ENCODE measurements at regions not wholly inside any gene's neighbourhood (a gene's known extent, or its start where the extent isn't known, plus 50 kb on each side); places are given as distances from the start of the nearest gene placed in this dataset.
"Not testable (repeated sequence)": the region's sequence is repeated elsewhere in the genome, so short reads cannot be mapped to it uniquely, and the experiment has no call there.

DNA sequence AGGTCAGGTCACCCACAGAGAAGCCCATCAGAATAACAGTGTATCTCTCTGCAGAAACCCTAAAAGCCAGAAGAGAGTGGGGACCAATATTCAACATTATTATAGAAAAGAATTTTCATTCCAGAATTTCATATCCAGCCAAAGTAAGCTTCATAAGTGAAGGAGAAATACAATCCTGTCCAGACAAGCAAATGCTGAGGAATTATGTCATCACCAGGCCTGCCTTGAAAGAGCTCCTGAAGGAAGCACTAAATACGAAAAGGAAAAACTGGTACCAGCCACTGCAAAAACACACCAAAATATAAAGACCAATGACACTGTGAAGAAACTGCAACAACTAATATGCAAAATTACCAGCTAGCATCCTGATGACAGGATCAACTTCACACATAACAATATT is 260.0 kb upstream of the KYNU start:
- no peak overlapping the region for H2AFZ ChIP-seq (ENCODE audit: insufficient read depth, low read depth, low read length, poor library complexity, severe bottlenecking)
- ChIA-PET CTCF (interaction anchor here (0.6 kb wide), 1 partner anchor 335 kb away, joined by 3 read pairs; no protein-coding TSS in a partner anchor), POLR2A (no interaction called here)
- no peaks in the 10 kb centered on the region for H3K9me3 ChIP-seq (ENCODE audit: control extremely low read depth in 1 of 3, control insufficient read depth in 2 of 3, insufficient read depth in 1 of 3, low read length in 2 of 3)
- H3K36me3 ChIP-seq (replicated peaks in 1 of 2; ENCODE audit: control extremely low read depth in 1 of 2, control insufficient read depth in 1 of 2, extremely low read depth in 1 of 2, insufficient read depth in 2 of 2, low read length in 1 of 2), result no peaks in the 10 kb centered on the region
- DNase-seq (no peak), ATAC-seq (ENCODE audit: low read depth) (no peak)
- no peak for TF ChIP-seq EZH2 (IDR thresholded peaks at IDR 0.05; ENCODE audit: borderline replicate concordance, insufficient read depth, low read depth, low read length, poor library complexity, severe bottlenecking)
- TF ChIP-seq, protein P1, sequence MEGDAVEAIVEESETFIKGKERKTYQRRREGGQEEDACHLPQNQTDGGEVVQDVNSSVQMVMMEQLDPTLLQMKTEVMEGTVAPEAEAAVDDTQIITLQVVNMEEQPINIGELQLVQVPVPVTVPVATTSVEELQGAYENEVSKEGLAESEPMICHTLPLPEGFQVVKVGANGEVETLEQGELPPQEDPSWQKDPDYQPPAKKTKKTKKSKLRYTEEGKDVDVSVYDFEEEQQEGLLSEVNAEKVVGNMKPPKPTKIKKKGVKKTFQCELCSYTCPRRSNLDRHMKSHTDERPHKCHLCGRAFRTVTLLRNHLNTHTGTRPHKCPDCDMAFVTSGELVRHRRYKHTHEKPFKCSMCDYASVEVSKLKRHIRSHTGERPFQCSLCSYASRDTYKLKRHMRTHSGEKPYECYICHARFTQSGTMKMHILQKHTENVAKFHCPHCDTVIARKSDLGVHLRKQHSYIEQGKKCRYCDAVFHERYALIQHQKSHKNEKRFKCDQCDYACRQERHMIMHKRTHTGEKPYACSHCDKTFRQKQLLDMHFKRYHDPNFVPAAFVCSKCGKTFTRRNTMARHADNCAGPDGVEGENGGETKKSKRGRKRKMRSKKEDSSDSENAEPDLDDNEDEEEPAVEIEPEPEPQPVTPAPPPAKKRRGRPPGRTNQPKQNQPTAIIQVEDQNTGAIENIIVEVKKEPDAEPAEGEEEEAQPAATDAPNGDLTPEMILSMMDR (IDR thresholded peaks at IDR 0.05), result no peak
- no peak overlapping the region for H3K4me2 ChIP-seq (replicated peaks; ENCODE audit: low read depth, low read length, poor library complexity, severe bottlenecking)
- H3K27ac ChIP-seq (ENCODE audit: low read length in 2 of 2), result no peak overlapping the region
- H3K4me3 ChIP-seq (ENCODE audit: control extremely low read depth in 1 of 5, extremely low read depth in 1 of 5, insufficient read depth in 1 of 5, low read depth in 2 of 5, low read length in 4 of 5), result no peak overlapping the region
- H4K20me1 ChIP-seq (ENCODE audit: control insufficient read depth, insufficient read depth, low read length, poor library complexity, severe bottlenecking), result no peaks in the 10 kb centered on the region
- H3K4me1 Mint-ChIP-seq, result no peaks in the 10 kb centered on the region
- no peak overlapping the region for H3K27ac Mint-ChIP-seq
- no peak overlapping the region for H3K4me3 Mint-ChIP-seq
- peaks cover 0 to 5% (median 0%) of the 10 kb centered on the region in 4 experiments for H3K27me3 ChIP-seq (replicated peaks in 1 of 4; ENCODE audit: control extremely low read depth in 1 of 4, control insufficient read depth in 3 of 4, insufficient read depth in 4 of 4, low read length in 3 of 4)
- peaks cover 10% of the 10 kb centered on the region for H3K27me3 Mint-ChIP-seq
- no peaks in the 10 kb centered on the region for H3K4me1 ChIP-seq (ENCODE audit: control insufficient read depth in 2 of 2, insufficient read depth in 2 of 2, low read length in 2 of 2)
- H3K9ac ChIP-seq (ENCODE audit: low read length), result no peak overlapping the region
- no CpG with 5 or more reads among the region's 1 CpG for WGBS (ENCODE audit: insufficient coverage)
- H3K79me2 ChIP-seq (ENCODE audit: control insufficient read depth, insufficient read depth, low read length), result no peaks in the 10 kb centered on the region
- intact Hi-C loops (cut with micrococcal nuclease), result no loop called here
- no peaks in the 10 kb centered on the region for H3K9me3 Mint-ChIP-seq (ENCODE audit: insufficient read depth)

DNA sequence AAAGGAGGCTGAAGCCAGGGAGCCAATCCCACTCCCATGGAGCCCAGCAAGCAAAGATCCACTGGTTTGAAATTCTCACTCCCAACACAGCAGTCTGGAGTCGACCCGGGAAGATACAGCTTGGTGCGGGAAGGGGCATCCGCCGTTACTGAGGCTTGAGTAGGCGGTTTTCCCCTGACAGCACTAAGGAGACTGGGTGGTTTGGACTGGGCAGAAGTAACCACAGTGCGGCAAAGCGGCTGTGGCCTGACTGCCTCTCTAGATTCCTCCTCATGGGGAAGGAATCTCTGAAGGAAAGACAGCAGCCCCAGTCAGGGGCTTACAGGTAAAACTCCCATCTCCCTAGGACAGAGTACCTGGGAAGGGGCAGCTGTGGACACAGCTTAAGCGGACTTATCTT is 261.6 kb upstream of the KYNU start:
- 97% methylated on average over 7 of the region's 9 CpGs for WGBS (ENCODE audit: insufficient coverage)
- CTCF ChIA-PET, result no interaction called here

GRCh38 chr2:142613193-142613592 is 264.3 kb upstream of the KYNU start:
- CTCF ChIA-PET; H3K9ac ChIP-seq (ENCODE audit: low read length); H3K4me2 ChIP-seq (replicated peaks; ENCODE audit: low read depth, low read length, poor library complexity, severe bottlenecking); H4K20me1 ChIP-seq (ENCODE audit: control insufficient read depth, insufficient read depth, low read length, poor library complexity, severe bottlenecking); H3K9me3 Mint-ChIP-seq (ENCODE audit: insufficient read depth); H3K4me3 ChIP-seq (ENCODE audit: control extremely low read depth in 1 of 5, extremely low read depth in 1 of 5, insufficient read depth in 1 of 5, low read depth in 2 of 5, low read length in 4 of 5); DNase-seq; H2AFZ ChIP-seq (ENCODE audit: insufficient read depth, low read depth, low read length, poor library complexity, severe bottlenecking); H3K4me1 ChIP-seq (ENCODE audit: control insufficient read depth in 2 of 2, insufficient read depth in 2 of 2, low read length in 2 of 2); H3K27me3 Mint-ChIP-seq; POLR2A ChIA-PET; H3K27ac ChIP-seq (ENCODE audit: low read length in 2 of 2); ATAC-seq (ENCODE audit: low read depth); H3K79me2 ChIP-seq (ENCODE audit: control insufficient read depth, insufficient read depth, low read length); H3K27ac Mint-ChIP-seq; H3K27me3 ChIP-seq (replicated peaks in 1 of 4; ENCODE audit: control extremely low read depth in 1 of 4, control insufficient read depth in 3 of 4, insufficient read depth in 4 of 4, low read length in 3 of 4); H3K4me1 Mint-ChIP-seq; H3K9me3 ChIP-seq (ENCODE audit: control extremely low read depth in 1 of 3, control insufficient read depth in 2 of 3, insufficient read depth in 1 of 3, low read length in 2 of 3); intact Hi-C loops (cut with micrococcal nuclease); H3K36me3 ChIP-seq (replicated peaks in 1 of 2; ENCODE audit: control extremely low read depth in 1 of 2, control insufficient read depth in 1 of 2, extremely low read depth in 1 of 2, insufficient read depth in 2 of 2, low read length in 1 of 2); H3K4me3 Mint-ChIP-seq: not testable (repeated sequence)
- 97% methylated on average over 11 of the region's 17 CpGs for WGBS (ENCODE audit: insufficient coverage)

More for the DNA sequence above, 261.6 kb upstream of the KYNU start:
- Histone ChIP-seq H3K36me3 (replicated peaks in 1 of 2; ENCODE audit: control extremely low read depth in 1 of 2, control insufficient read depth in 1 of 2, extremely low read depth in 1 of 2, insufficient read depth in 2 of 2, low read length in 1 of 2) (no peaks in the 10 kb centered on the region), H3K9me3 (ENCODE audit: control extremely low read depth in 1 of 3, control insufficient read depth in 2 of 3, insufficient read depth in 1 of 3, low read length in 2 of 3) (no peaks in the 10 kb centered on the region), H4K20me1 (ENCODE audit: control insufficient read depth, insufficient read depth, low read length, poor library complexity, severe bottlenecking) (no peaks in the 10 kb centered on the region), H3K27ac (ENCODE audit: low read length in 2 of 2) (no peak overlapping the region), H3K79me2 (ENCODE audit: control insufficient read depth, insufficient read depth, low read length) (no peaks in the 10 kb centered on the region), H3K4me2 (replicated peaks; ENCODE audit: low read depth, low read length, poor library complexity, severe bottlenecking) (no peak overlapping the region), H2AFZ (ENCODE audit: insufficient read depth, low read depth, low read length, poor library complexity, severe bottlenecking) (no peak overlapping the region), H3K4me1 (ENCODE audit: control insufficient read depth in 2 of 2, insufficient read depth in 2 of 2, low read length in 2 of 2) (no peaks in the 10 kb centered on the region), H3K4me3 (ENCODE audit: control extremely low read depth in 1 of 5, extremely low read depth in 1 of 5, insufficient read depth in 1 of 5, low read depth in 2 of 5, low read length in 4 of 5) (no peak overlapping the region), H3K9ac (ENCODE audit: low read length) (no peak overlapping the region), H3K27me3 (replicated peaks in 1 of 4; ENCODE audit: control extremely low read depth in 1 of 4, control insufficient read depth in 3 of 4, insufficient read depth in 4 of 4, low read length in 3 of 4) (peaks cover 0 to 5% (median 0%) of the 10 kb centered on the region in 4 experiments)
- DNase-seq, result no peak
- Mint-ChIP-seq H3K9me3 (ENCODE audit: insufficient read depth) (no peaks in the 10 kb centered on the region), H3K4me3 (no peak overlapping the region), H3K4me1 (no peaks in the 10 kb centered on the region), H3K27me3 (peaks cover 10% of the 10 kb centered on the region), H3K27ac (no peak overlapping the region)
- POLR2A ChIA-PET, result no interaction called here
- TF ChIP-seq EZH2 (IDR thresholded peaks at IDR 0.05; ENCODE audit: borderline replicate concordance, insufficient read depth, low read depth, low read length, poor library complexity, severe bottlenecking), result no peak
- TF ChIP-seq, protein P1 (IDR thresholded peaks at IDR 0.05), result no peak
- intact Hi-C loops (cut with micrococcal nuclease), result no loop called here
- no peak for ATAC-seq (ENCODE audit: low read depth)

All from B cell (primary cell).